Erythroblast (primary cell): ENCODE measurements at regions not wholly inside any gene's neighbourhood (a gene's known extent, or its start where the extent isn't known, plus 50 kb on each side); places are given as distances from the start of the nearest gene placed in this dataset.

Experiments used
- GATA1 ChIP-seq: IDR thresholded peaks from 2 replicates; pipeline ENCODE4 v1.6.1; 2011; ENCODE audit warnings: low read depth, mild to moderate bottlenecking, control low read depth, low read length, moderate library complexity
- POLR2A ChIP-seq: IDR thresholded peaks from 2 replicates; pipeline ENCODE4 v1.6.1; 2011; ENCODE audit warnings: mild to moderate bottlenecking, low read length

GRCh38 chr17:438191-438590 is 85.6 kb upstream of the RPH3AL start:
- no peak for TF ChIP-seq POLR2A
- no peak for TF ChIP-seq GATA1
